LNCAP (cell line): ENCODE measurements at regions not wholly inside any gene's neighbourhood (a gene's known extent, or its start where the extent isn't known, plus 50 kb on each side); places are given as distances from the start of the nearest gene placed in this dataset.

Source experiments
- TF ChIP-seq, protein P1 (sequence below): fragments of 450-650 bp; IDR thresholded peaks from 2 replicates; pipeline ENCODE4 v1.5.1; 2017; ENCODE audit warnings: mild to moderate bottlenecking

- TF ChIP-seq, protein P1, sequence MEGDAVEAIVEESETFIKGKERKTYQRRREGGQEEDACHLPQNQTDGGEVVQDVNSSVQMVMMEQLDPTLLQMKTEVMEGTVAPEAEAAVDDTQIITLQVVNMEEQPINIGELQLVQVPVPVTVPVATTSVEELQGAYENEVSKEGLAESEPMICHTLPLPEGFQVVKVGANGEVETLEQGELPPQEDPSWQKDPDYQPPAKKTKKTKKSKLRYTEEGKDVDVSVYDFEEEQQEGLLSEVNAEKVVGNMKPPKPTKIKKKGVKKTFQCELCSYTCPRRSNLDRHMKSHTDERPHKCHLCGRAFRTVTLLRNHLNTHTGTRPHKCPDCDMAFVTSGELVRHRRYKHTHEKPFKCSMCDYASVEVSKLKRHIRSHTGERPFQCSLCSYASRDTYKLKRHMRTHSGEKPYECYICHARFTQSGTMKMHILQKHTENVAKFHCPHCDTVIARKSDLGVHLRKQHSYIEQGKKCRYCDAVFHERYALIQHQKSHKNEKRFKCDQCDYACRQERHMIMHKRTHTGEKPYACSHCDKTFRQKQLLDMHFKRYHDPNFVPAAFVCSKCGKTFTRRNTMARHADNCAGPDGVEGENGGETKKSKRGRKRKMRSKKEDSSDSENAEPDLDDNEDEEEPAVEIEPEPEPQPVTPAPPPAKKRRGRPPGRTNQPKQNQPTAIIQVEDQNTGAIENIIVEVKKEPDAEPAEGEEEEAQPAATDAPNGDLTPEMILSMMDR: no peak
Measured at GRCh38 chr1:103854279-103854678, 104.6 kb downstream of the AMY1C start.

DNA sequence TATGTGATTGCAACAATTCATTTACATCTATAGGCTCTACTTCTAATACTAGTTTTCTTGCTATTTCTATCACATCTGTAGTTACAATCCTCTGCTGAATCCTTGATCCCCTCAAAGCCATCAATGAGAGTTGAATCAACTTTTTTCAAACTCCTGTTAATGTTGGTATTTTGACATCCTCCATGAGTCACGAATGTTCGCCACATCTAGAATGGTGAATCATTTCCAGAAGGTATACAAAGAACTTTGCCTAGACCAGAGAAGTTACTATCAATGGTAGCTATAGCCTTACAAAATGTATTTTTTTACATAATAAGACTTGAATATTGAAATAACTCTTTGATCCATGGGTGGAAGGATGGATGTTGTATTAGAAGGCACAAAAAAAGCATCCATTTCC is 110.0 kb downstream of the AMY1C start:
- TF ChIP-seq, protein P1: no peak

DNA sequence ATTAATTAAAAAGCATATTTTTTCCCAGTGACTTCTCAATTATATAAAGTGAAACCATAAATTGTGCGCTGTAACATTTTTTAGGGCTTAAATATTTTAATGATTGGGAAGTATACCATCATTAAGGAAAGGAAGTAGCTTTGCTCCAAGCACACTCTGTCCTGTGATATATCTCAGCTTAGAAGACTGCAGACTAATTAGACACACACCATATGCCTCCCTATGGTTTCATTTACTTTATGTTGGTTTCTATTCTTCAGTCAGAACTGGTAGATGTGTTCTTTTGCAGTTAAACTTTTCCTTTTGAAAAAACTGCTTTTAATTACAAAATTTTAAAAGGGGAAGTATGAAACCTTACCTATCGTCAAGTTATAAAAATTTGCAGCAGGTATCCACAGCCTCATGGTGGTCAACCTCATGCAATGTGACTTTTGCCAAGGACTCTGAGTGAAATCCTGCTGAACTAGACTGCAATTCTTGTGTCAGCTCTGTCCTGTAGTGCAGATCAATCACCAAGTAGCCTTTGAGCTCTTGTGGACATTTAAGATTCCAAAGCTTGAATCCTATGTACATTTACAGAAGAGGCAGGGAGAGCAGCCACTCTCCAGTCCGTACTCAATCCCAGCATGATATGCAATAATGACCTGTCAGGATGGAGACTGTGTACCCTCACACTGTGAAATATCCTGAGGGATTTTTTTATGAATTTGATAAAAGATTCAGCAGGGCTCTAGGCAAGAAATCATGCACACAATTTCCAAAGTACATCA is 149.1 kb downstream of the AMY1C start:
- TF ChIP-seq, protein P1: no peak

DNA sequence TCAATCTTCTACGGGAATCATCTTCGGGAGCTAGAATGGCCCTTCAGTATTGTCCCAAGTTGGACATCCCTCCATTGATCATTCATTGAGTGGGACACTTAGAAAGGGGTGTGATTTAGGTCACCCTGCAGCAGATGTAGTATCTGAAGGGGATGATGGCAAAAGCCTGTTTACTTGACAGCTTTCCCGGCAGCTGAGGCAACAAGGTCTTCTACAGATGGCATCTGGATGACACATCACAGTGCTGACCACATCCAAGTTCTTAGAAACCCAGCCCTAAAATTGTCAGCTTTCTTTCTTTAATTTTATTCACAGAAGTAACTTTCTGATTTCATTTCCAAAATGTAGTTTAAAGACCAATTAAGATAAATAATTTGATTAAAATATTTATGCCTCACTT is 150.3 kb downstream of the AMY1C start:
- TF ChIP-seq, protein P1: no peak

GRCh38 chr1:103901072-103901471 is 151.4 kb downstream of the AMY1C start:
- TF ChIP-seq, protein P1: no peak

GRCh38 chr1:103905363-103905762 is 155.7 kb downstream of the AMY1C start:
- TF ChIP-seq, protein P1: no peak

DNA sequence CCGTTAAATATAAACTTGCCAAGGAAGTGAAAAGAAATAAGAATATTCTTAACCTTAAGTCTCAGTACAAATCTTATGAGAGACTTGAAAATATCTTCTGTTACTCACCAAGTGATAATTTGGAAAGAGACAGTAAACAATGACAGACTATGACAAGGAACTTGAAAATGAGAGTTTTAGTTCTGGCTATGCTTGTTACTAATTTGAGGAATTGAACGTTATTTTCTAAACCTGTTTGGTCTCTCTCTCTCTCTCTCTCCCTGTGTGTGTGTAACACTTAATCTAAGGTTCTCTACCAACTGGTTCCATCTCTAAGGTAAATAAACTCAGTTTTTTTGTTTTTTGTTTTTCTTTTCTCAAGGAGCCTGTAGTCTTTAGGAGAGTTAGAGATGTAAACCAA is 161.8 kb downstream of the AMY1C start:
- TF ChIP-seq, protein P1: no peak

- TF ChIP-seq, protein P1: no peak
Measured at GRCh38 chr1:103917795-103918194, 168.1 kb downstream of the AMY1C start.
